ENCODE measurements at regions not wholly inside any gene's neighbourhood (a gene's known extent, or its start where the extent isn't known, plus 50 kb on each side); places are given as distances from the start of the nearest gene placed in this dataset.

DNA sequence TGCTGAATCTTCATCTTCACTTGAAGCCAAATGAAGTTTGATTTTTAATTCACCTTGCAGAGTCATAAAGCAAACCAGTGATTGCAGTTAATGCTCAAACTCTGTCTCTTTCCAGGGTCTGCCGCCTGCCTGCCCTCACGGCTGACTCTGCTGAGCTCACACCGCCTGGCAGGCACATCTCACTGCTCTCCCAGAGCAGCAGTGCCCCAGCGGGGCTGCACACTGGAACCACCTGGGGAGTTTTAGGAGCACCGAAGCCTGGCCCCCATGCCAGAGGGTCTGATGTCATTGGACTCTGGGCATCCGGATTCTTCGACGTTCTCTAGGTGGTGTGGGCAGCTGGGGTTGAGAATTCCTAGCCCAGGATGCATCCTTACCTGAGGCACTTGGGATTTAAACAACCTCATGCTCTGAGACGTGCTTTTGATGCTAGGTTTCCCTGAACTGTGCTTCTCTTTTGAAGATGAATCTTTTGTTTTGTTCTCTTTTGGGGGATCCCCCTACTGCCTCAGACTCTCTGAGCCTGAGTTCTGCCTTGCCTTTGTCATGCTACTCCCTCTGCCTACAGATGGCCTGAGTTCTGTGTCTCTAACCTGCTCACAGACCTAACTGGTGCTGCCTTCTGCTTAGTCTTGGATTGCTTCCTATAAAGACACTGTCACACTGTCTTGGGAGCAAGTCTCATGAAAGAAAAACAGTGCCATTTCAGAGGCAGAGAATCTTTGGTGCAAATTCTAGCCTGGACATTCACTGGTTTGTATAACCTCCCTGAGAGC lies 438.1 kb upstream of the CCL2 start:
- TF ChIP-seq, protein P1, sequence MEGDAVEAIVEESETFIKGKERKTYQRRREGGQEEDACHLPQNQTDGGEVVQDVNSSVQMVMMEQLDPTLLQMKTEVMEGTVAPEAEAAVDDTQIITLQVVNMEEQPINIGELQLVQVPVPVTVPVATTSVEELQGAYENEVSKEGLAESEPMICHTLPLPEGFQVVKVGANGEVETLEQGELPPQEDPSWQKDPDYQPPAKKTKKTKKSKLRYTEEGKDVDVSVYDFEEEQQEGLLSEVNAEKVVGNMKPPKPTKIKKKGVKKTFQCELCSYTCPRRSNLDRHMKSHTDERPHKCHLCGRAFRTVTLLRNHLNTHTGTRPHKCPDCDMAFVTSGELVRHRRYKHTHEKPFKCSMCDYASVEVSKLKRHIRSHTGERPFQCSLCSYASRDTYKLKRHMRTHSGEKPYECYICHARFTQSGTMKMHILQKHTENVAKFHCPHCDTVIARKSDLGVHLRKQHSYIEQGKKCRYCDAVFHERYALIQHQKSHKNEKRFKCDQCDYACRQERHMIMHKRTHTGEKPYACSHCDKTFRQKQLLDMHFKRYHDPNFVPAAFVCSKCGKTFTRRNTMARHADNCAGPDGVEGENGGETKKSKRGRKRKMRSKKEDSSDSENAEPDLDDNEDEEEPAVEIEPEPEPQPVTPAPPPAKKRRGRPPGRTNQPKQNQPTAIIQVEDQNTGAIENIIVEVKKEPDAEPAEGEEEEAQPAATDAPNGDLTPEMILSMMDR (conservative IDR thresholded peaks at IDR 0.05) = no peak
- TF ChIP-seq ZFX (IDR thresholded peaks at IDR 0.05) = no peak
